GM12878 (cell line): ENCODE measurements at regions not wholly inside any gene's neighbourhood (a gene's known extent, or its start where the extent isn't known, plus 50 kb on each side); places are given as distances from the start of the nearest gene placed in this dataset.

ENCODE experiments used
- ATAC-seq: fragments of 200-7000 bp; cut with Tn5 transposase; 3 replicates; pipeline ENCODE4 v1.9.1; 2020; ENCODE audit warnings: mild to moderate bottlenecking, moderate library complexity
- BruUV-seq: library from RNA; stranded (reverse); fragments of 400-500 nt; replicated peaks from 2 replicates; lab custom pipeline; 2021; lab: Mats Ljungman, UMichigan
- CTCF ChIA-PET: fragments of 300-600 bp; sonication (Branson Sonifier 250); formaldehyde crosslinking; extraction: SDS; loops from one replicate; lab custom pipeline; 2021; ENCODE audit warnings: inconsistent platforms; lab: Yijun Ruan, JAX
- POLR2A ChIA-PET: fragments of 350-600 bp; formaldehyde crosslinking; extraction: SDS; loops from one replicate; lab custom pipeline; 2021; ENCODE audit warnings: inconsistent platforms; lab: Charles Lee
- RAD21 ChIA-PET: fragments of 300-600 bp; sonication (Branson Sonifier 250); formaldehyde crosslinking; loops from one replicate; lab custom pipeline; 2023; ENCODE audit warnings: antibody characterized with exemption; ENCODE audit not compliant: unreplicated experiment; lab: Charles Lee
- SMC1A ChIA-PET: fragments of 300-600 bp; sonication (Branson Sonifier 250); formaldehyde crosslinking; loops from one replicate; lab custom pipeline; 2023; ENCODE audit not compliant: unreplicated experiment, uncharacterized antibody; lab: Charles Lee
- DNase-seq: peaks from one replicate; pipeline ENCODE4 v3.0.0-alpha.2; 2011; ENCODE audit warnings: low read depth, low spot score
- FAIRE-seq: peaks from 3 replicates; lab custom pipeline; 2011; peaks lifted over from hg19 to GRCh38; lab: Jason Lieb, UNC
- H2AFZ ChIP-seq: 2 replicates; pipeline ENCODE4 v1.6.0; 2011; ENCODE audit warnings: low read depth, low read length, control low read depth; ENCODE audit not compliant: control insufficient read depth
- H3K27ac ChIP-seq: 2 replicates; pipeline ENCODE4 v1.5.1; 2011; ENCODE audit warnings: control low read depth; ENCODE audit not compliant: control insufficient read depth, insufficient read depth
- H3K27me3 ChIP-seq, 2 experiments: replicated peaks in 1 of 2; 2 replicates each; pipeline versions ENCODE4 v1.6.0 to v1.6.1; 2011; ENCODE audit warnings: low read length in 1 of 2; ENCODE audit not compliant: control insufficient read depth in 2 of 2, insufficient read depth in 2 of 2
- H3K36me3 ChIP-seq, 2 experiments: 2 replicates each; pipeline ENCODE4 v1.5.1; 2011; ENCODE audit warnings: low read length in 1 of 2; ENCODE audit not compliant: control insufficient read depth in 2 of 2, insufficient read depth in 2 of 2
- H3K4me1 ChIP-seq: 2 replicates; pipeline ENCODE4 v1.6.1; 2011; ENCODE audit warnings: mild to moderate bottlenecking, low read length, moderate library complexity, mixed read lengths; ENCODE audit not compliant: control insufficient read depth, insufficient read depth
- H3K4me2 ChIP-seq: 2 replicates; pipeline ENCODE4 v1.6.0; 2011; ENCODE audit warnings: control low read depth; ENCODE audit not compliant: control insufficient read depth, insufficient read depth
- H3K4me3 ChIP-seq: fragments of 200-600 bp; sonication (generic); 2 replicates; pipeline ENCODE4 v1.5.1; 2016
- H3K79me2 ChIP-seq: 2 replicates; pipeline ENCODE4 v1.6.0; 2011; ENCODE audit warnings: low read length; ENCODE audit not compliant: control insufficient read depth, insufficient read depth
- H3K9ac ChIP-seq: 2 replicates; pipeline ENCODE4 v1.8.0; 2011; ENCODE audit warnings: low read length, control low read depth, mixed read lengths; ENCODE audit not compliant: control insufficient read depth, insufficient read depth
- H3K9me3 ChIP-seq: replicated peaks from 3 replicates; pipeline ENCODE4 v1.5.1; 2011; ENCODE audit warnings: mild to moderate bottlenecking, low read length; ENCODE audit not compliant: control insufficient read depth, insufficient read depth
- H4K20me1 ChIP-seq: 2 replicates; pipeline ENCODE4 v1.6.0; 2011; ENCODE audit not compliant: control insufficient read depth, insufficient read depth
- CBFB ChIP-seq: IDR thresholded peaks from 2 replicates; pipeline ENCODE4 v1.6.1; 2016; ENCODE audit warnings: antibody characterized with exemption, low read depth
- GABPA ChIP-seq: IDR thresholded peaks from 2 replicates; pipeline ENCODE4 v1.6.1; 2014; ENCODE audit warnings: antibody characterized with exemption, low read depth, mild to moderate bottlenecking, inconsistent platforms
- NBN ChIP-seq: fragments of 450-650 bp; IDR thresholded peaks from 2 replicates; pipeline ENCODE4 v1.6.1; 2016
- POLR2AphosphoS5 ChIP-seq: IDR thresholded peaks from 2 replicates; pipeline ENCODE4 v1.6.1; 2011; ENCODE audit warnings: mild to moderate bottlenecking, low read length, inconsistent platforms
- PRDM15 ChIP-seq: fragments of 450-650 bp; formaldehyde crosslinking; IDR thresholded peaks from 2 replicates; pipeline ENCODE4 v1.4.0; 2020; ENCODE audit warnings: mild to moderate bottlenecking, moderate library complexity
- SIX5 ChIP-seq: IDR thresholded peaks from 2 replicates; pipeline ENCODE4 v1.6.1; 2011; ENCODE audit warnings: mild to moderate bottlenecking, low read depth, low read length, moderate library complexity; ENCODE audit not compliant: severe bottlenecking
- SREBF1 ChIP-seq: IDR thresholded peaks from 2 replicates; pipeline ENCODE4 v1.6.1; 2012; ENCODE audit warnings: mild to moderate bottlenecking, low read length
- SUZ12 ChIP-seq: fragments of 200-600 bp; sonication (generic); IDR thresholded peaks from one replicate; pipeline ENCODE4 v1.6.1; 2018; ENCODE audit warnings: antibody characterized with exemption, mild to moderate bottlenecking; ENCODE audit not compliant: unreplicated experiment
- WRNIP1 ChIP-seq: IDR thresholded peaks from 2 replicates; pipeline ENCODE4 v1.6.1; 2011; ENCODE audit warnings: low read depth, low read length, improper control_type of control experiment, borderline replicate concordance
- ZBED1 ChIP-seq: IDR thresholded peaks from 2 replicates; pipeline ENCODE4 v1.6.1; 2016; ENCODE audit warnings: borderline replicate concordance
- WGBS: methylation state at CpG from one replicate; pipeline ENCODE4 v1.1.6; 2016; ENCODE audit warnings: low lambda C conversion rate; ENCODE audit not compliant: insufficient replicate concordance, insufficient coverage; ENCODE audit errors: missing lambda C conversion rate; 5-methylcytosine and 5-hydroxymethylcytosine counted together
- in situ Hi-C: fragments of 300-500 bp; cut with MboI; formaldehyde crosslinking; loops from 9 replicates; pipeline ENCODE4 v1.14.3; 2018; ENCODE audit warnings: mixed read lengths
- intact Hi-C: fragments of 100-400 bp; cut with micrococcal nuclease; formaldehyde crosslinking; loops from one replicate; pipeline ENCODE4 v1.14.2; 2022; ENCODE audit not compliant: unreplicated experiment

- intact Hi-C loops: no loop called here
- TF ChIP-seq SUZ12: no peak
- no peak for TF ChIP-seq WRNIP1
- TF ChIP-seq, all 136 proteins: peak for 0
- DNase-seq (no peak), FAIRE-seq (no peak), ATAC-seq (no peak)
- CTCF ChIA-PET: no interaction called here
- Histone ChIP-seq H3K27ac (no peak overlapping the region), H2AFZ (no peak overlapping the region), H3K4me1 (no peaks in the 10 kb centered on the region), H3K27me3 (no peaks in the 10 kb centered on the region; a peak in 1 of 4 replicates), H3K4me2 (no peak overlapping the region), H3K9ac (no peak overlapping the region), H3K9me3 (no peaks in the 10 kb centered on the region), H3K36me3 (no peaks in the 10 kb centered on the region), H3K79me2 (no peaks in the 10 kb centered on the region), H3K4me3 (no peak overlapping the region), H4K20me1 (no peaks in the 10 kb centered on the region)
- SMC1A ChIA-PET: no interaction called here
- RAD21 ChIA-PET: no interaction called here
- POLR2A ChIA-PET: no interaction called here
- BruUV-seq: no TSS peak
- in situ Hi-C loops: no loop called here
- 24% methylated on average over 9 of the region's 9 CpGs for WGBS
Measured at GRCh38 chr13:109976206-109976997, 190.0 kb upstream of the IRS2 start.

- ATAC-seq (no peak), FAIRE-seq (no peak), DNase-seq (no peak)
- intact Hi-C loops: no loop called here
- TF ChIP-seq GABPA (no peak), SREBF1 (no peak), POLR2AphosphoS5 (no peak), SIX5 (no peak), NBN (no peak), PRDM15 (no peak), CBFB (no peak), ZBED1 (no peak)
- Histone ChIP-seq H3K79me2 (no peaks in the 10 kb centered on the region), H3K27ac (no peak overlapping the region), H2AFZ (no peak overlapping the region), H4K20me1 (no peaks in the 10 kb centered on the region), H3K9me3 (no peaks in the 10 kb centered on the region), H3K4me1 (no peaks in the 10 kb centered on the region), H3K27me3 (no peaks in the 10 kb centered on the region; a peak in 1 of 4 replicates), H3K4me3 (no peak overlapping the region), H3K9ac (no peak overlapping the region), H3K4me2 (no peak overlapping the region), H3K36me3 (no peaks in the 10 kb centered on the region)
- ChIA-PET POLR2A (no interaction called here), CTCF (no interaction called here), SMC1A (no interaction called here), RAD21 (no interaction called here)
- 36% methylated on average over 7 of the region's 7 CpGs for WGBS
- BruUV-seq: no TSS peak
- in situ Hi-C loops: no loop called here
Measured at GRCh38 chr13:109974354-109974753, 188.0 kb upstream of the IRS2 start.
